HL-60 (cell line): ENCODE measurements at regions not wholly inside any gene's neighbourhood (a gene's known extent, or its start where the extent isn't known, plus 50 kb on each side); places are given as distances from the start of the nearest gene placed in this dataset.

Source experiments
- CTCF ChIP-seq: IDR thresholded peaks from one replicate; pipeline ENCODE4 v1.5.1; 2011; ENCODE audit warnings: low read length, control low read depth, inconsistent platforms; ENCODE audit not compliant: insufficient read depth
- POLR2AphosphoS5 ChIP-seq: IDR thresholded peaks from 2 replicates; pipeline ENCODE4 v1.6.1; 2012; ENCODE audit warnings: low read depth
- REST ChIP-seq: IDR thresholded peaks from 2 replicates; pipeline ENCODE4 v1.6.1; 2012; ENCODE audit warnings: low read depth; ENCODE audit not compliant: insufficient replicate concordance

- TF ChIP-seq CTCF (no peak), REST (no peak), POLR2AphosphoS5 (no peak)
Observed at GRCh38 chr7:18231854-18232253, 204.2 kb upstream of the PRPS1L1 start.
